ENCODE measurements at regions not wholly inside any gene's neighbourhood (a gene's known extent, or its start where the extent isn't known, plus 50 kb on each side); places are given as distances from the start of the nearest gene placed in this dataset.
"Not testable (repeated sequence)": the region's sequence is repeated elsewhere in the genome, so short reads cannot be mapped to it uniquely, and the experiment has no call there.

DNA sequence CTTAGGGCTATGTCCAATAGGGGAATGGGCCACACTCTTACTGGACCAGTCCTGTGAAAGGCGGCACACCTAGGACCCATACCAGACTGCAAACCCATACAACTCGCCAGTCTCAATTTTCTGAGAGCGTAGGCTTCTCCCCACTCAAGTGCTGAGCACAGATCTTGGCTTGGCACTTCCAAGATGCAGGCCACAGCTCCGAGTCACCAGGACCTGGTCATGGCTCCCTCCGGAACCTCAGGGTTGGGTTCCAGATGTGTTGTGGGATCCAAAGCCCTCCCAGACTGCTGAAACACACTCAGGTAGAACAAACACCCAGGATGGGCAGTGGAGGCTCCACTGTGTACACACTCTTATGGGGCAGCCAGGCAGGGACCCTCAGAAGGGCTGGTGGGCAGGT lies 103.3 kb downstream of the TMEM144 start:
- DNase-seq = no peak

DNA sequence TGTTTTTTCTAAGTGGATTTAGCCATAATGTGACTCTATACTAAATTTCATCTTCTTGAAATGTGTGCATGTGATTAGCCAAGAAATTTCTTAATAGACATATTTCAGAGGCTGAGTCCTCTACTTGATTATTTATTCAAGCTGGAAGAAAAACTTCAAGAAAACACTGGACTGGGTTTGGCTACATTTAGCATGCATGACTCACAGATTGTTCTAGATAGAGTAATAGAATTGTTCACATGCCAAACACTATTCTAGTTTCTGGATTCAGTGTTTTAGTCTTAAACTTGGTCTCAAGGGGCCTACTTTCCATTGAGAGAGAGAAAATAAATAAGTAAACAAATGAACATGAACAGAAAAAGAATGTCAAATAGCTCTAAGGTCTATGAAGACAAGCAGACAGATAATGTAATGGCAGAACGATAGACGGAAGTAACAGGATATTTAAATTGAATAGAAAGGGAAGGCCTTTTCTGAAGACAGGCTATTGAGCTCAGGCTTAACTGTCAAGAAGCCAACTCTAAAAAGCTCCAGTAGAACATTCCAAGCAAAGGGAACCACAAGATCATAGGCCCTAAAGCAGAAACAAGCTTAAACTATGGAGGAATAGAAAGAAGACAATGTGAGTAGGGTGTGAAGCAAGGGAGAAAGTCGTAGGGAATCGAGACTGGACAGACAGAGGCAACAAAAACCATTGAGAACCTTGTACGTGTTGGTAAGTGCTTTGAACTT lies 104.6 kb downstream of the TMEM144 start:
- peak in 1 of 2 experiments; percentile 0 for DNase-seq

DNA sequence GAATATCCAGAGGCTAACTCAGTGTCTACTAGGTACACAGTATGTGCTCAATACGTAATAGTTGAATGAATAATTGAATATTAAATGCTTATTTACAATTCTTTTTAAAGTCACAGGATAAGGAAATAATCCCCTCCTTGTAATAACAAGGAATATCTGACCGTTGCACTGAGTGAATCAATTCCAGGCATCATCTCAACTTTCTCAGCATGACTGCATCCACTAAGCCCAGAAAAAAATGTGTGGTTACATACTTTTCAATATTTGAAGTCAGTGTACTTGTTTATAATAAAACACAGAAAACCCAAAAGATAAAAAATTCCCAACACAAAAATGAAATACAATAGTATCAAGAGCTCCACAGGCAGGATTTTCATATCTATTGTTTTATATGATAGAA lies 105.4 kb downstream of the TMEM144 start:
- no peak for DNase-seq

DNA sequence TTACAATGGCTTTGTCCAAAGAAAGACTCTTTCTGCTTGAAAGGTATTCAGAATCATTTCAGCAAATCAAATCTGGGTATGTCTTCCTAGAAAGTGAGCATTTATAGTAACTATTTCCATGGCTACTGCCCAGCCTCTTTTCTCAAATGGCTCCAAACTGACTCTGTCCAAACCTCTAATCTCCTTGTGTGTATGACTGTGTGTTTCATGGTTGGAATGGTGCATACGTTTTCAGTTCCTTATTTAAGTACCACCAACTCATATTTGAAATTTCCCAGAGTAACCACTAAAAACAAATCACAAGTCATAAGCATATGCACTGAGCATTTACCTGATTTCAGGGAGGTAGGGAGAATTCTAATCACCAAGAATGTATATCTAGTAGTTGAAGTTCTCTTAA lies 106.0 kb downstream of the TMEM144 start:
- DNase-seq = no peak

DNA sequence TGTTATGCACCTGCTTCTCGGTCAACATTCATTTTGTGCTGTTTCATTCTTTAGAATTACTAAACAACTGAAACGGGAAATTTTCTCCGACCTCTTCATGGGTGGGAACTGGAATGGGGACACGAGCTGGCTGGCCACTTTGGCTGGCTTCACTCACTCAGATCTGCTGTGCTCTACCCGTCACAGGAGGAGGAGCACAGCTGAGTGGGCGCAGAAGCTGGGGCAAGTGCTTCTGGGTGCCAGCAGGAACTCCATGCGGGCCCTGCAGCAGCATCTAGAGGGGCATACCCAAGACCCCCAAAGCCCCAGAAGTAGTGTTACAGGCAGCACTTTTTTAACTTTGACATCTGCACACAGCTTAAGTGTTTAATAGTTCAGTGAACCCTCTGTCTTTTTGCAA lies 109.6 kb downstream of the TMEM144 start:
- no peak for DNase-seq

DNA sequence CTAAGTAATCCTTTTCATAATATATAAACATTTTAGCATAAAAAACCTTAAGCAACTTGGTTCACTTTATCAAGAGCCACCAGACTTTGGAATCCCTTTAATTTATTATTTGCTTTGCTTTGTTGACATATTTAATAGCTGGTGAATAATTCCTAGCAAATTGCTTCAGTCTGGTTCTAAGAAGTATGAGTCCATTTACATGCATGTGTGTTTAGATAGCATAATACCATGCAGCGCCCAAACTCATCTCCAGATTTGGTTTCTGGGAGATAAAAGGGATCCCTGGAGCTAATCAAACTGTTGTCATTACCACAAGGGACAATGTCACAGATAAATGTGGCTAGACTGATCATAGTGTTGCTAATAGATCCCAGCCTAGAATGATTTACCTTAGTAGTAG lies 111.8 kb downstream of the TMEM144 start:
- no peak for DNase-seq

DNA sequence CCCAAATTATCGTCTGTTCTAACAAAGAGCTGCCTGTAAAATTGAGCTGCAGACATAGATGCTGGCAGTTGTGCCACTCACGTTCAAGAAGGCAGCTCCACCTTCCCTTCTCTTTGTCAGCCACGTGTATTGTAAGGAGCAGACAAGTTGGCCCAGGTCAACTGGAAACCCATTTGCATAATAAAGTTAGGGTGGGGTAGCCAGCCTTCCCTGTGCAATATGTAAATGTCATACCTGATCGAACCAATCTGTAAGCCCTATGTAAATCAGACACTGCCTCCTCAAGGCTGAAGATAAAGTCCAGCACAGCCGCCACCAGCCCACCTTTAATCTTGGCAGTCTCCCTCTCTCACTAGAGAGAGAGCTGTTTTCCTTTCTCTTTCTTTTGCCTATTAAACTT lies 117.2 kb downstream of the TMEM144 start:
- DNase-seq = no peak

DNA sequence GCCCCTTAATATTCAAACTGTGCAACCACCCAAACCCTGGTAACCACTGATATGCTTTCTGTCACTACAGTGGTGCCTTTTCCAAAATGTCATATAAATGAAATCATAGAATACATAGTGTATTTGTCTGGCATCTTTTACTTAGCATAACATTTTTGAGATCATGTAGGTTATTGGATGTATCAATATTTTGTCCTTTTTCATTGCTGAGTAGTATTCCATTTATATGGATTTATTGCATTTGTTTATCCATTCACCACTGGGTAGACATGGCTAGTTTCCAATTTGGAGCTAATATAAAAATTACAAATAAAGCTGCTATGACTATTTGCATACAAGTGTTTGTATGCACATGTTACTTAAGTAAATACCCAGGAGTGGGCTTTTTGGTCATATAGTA lies 121.6 kb downstream of the TMEM144 start:
- DNase-seq = no peak

DNA sequence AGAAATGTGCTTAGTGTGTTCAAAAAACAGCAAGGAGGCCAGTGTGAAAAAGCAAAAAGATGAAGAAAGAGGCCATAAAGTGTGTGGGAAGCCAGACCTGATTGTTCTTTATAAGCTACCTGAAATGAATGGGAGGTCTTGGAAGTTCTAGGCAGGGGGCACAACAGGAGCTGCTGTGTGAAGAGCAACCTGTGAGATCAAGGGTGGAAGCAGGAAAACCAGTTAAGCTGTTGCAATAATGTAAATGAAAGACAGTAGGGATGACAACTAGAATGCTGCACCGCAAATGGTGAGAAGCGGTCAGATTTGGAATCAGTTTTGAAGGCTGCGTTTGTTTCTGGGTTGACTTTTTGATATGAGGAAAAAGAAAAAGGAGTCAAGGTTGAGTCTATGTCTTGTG lies 123.5 kb downstream of the TMEM144 start:
- DNase-seq = no peak

DNA sequence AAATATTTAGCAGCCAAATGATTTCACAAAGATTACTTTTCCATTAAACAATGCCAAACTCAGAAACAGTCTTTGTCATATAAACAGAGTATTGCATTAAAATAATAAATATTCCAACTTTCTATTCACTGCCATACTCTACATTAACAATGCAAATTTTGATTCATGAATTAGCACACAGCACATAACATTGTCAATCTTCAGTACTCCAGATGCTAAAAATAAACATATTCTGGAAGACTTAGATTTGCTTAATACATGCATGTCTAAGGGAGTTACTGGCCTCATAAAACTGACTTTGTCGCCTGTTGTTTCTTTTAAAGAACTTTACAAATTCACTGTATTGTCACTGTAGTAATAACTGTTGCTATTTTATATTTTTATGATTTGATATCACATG lies 131.6 kb downstream of the TMEM144 start:
- no peak for DNase-seq

DNA sequence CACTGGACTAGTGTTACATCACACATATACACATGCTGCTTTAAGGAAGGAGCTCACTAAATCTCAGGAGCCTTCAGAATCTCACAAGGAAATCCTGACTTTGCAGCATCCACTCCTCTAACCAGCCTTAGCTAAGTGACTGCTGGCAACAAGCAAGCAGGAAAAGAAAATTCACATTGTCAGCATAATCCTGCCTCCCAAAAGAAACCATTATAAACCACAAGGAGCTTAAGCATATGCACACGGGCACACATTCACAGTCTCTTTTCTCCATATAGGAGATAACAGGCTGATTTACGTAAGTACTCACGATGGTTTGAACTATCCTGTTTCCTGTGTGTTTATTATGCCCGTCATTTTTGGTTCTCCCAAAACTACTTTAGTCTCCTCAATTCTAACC lies 136.3 kb downstream of the TMEM144 start:
- DNase-seq = no peak

DNA sequence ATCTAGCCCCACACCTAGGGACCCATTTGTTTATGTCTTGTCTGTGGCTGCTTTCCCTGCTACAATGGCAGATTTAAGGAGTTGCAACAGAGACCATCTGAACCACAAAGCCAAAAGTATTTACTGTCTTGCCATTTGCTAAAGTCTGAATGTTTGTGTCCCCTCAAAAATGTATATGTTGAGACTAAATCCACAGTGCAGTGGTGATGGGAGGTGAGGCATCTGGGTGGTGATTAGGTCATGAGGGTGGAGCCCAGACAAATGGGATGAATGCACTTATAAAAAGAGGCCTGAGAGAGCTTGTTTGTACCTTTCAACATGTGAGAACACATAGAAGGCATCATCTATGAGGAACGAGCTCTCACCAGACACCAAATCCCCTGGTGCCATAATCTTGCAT lies 137.3 kb downstream of the TMEM144 start:
- no peak for DNase-seq

DNA sequence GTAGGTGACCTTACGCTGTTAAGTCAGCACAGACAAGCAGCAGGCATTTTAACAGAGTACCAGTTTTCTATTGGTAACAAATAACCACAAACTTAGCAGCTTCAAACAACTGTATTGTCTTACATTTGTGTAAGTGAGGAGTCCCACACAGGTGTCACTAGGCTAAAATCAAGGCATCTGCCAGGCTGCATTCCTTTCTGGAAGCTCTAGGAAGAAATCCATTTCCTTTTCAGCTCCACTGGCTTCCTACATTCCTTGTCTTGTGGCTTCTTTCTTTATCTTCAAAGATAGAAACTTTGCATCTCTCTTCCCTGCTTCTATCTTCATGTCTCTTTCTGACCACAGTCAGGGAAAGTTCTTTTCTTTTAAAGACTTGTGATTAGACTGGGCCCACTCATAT lies 139.9 kb downstream of the TMEM144 start:
- DNase-seq = no peak

DNA sequence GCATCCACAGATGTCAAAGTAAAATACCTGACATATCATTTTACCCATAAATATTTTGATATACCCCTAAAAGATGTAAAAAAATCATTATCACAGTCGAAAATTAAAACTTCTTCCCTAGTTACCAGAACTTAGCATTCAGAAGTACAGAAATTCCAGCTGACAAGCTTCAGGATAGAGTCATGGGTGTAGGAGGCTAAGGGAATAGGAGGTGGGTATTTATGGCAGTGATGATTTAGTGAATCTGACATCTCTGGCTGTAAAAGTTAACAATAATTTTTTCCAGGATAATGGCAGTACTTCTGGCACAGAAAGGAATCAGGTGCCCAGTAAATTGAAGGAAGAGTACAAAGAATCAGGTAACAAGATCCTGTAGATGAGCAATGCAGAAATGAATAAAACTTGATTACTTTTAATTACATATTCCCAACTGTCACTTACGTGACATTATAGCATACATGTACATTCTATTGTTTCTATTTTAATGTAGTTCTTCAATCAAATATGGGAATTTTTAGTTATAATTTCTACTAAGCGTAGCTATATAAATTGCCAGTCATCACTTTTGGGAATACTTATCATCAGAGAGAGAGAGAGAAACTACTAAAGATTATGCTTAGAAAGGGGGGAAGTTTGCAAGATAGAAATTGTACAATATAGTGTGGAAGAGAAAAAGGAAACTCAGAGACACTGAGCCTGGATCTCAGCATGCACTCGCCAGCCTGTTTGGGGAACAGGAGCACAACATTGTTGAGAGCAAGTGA lies 143.4 kb downstream of the TMEM144 start:
- no peak for DNase-seq

DNA sequence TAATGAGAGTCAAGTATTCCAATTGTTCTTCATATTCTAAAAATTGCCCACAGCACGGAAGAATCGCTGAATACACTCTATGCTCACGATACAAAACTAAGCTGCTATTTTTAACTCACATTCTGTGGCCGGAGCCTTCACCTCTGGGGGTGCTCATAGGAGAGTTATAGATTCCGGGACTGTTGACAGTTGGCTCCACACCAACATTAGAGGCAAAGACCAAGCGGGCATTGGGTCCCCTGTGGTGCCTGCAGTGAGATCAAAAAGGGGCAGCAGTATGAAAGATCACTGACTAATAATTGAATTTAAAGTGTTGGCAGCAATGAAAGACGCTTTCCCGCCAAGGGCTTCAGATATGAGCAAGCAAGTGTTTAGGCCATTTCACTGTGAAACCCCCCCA lies 146.0 kb downstream of the TMEM144 start:
- no peak for DNase-seq

DNA sequence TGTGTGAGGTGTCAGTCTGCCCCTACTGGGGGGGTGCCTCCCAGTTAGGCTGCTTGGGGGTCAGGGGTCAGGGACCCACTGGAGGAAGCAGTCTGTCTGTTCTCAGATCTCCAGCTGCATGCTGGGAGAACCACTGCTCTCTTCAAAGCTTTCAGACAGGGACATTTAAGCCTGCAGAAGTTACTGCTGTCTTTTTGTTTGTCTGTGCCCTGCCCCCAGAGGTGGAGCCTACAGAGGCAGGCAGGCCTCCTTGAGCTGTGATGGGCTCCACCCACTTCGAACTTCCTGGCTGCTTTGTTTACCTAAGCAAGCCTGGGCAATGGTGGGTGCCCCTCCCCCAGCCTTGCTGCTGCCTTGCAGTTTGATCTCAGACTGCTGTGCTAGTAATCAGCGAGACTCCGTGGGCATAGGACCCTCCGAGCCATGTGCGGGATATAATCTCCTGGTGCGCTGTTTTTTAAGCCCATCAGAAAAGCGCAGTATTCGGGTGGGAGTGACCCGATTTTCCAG lies 153.7 kb upstream of the RXFP1 start:
- not testable (repeated sequence) for DNase-seq

DNA sequence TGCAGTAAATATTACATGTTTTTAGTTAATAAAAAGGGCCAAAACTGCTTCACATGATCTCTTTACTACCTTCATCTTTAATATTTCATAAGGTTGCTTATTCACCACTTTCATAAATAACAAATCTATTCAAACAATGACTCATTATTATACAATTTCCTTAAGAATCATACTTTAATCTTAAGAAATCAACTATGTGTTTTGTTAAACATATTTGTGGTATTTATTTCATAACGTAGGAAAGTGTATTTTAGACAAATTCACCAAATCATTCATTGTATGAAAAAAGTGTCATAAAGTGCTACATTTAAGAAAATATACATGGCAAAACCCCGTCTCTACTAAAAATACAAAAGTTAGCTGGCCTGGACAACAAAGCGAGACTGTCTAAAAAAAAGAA lies 150.5 kb upstream of the RXFP1 start:
- DNase-seq = no peak

DNA sequence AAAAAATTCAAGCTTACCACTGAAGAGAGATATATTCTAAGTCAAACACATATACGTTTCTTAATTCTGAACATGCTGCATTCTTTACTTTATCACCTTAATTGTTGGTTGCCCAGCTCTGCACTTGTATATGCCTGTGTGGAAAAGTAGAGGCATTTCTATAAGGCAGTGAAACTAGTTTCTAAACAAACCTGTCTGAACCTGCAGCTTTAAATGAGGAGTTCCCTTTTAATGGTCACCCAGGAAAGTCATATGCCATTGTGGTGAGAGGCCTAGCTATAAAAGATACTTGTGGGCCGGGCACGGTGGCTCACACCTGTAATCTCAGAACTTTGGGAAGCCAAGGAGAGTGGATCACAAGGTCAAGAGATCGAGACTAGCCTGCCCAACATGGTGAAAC lies 147.4 kb upstream of the RXFP1 start:
- no peak for DNase-seq

DNA sequence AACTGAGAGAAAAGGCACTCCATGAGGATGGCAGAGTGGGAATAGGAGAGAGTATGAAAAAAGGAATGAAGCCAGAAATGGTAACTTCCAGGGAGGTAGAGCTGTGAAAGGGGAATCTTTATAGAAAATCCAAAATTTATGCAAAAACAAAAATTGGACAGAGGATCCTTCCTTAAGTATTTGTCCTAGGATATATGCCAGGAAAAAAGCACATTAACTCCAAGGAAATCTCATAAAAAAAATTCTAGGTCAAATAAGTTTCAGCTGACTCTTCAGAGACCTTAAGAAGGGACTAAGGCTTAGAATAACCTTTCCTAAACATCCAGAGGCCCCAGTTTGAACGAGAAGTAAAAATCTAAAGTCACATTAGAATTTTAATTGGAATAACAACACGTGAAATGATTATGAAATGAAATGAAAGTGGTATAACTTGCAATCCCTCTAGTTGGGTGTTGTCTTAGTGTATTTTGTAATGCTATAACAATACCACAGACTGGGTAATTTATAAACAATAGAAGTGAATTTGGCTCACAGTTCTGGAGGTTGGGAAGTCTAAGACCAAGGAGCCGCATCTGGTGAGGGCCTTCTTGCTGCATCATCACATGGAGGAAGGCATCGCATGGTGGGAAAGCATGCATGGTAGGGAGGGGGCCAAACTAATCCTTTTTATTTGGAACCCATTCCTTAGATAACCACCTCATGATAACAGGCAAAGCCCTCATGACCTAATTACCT lies 145.4 kb upstream of the RXFP1 start:
- DNase-seq = no peak

DNA sequence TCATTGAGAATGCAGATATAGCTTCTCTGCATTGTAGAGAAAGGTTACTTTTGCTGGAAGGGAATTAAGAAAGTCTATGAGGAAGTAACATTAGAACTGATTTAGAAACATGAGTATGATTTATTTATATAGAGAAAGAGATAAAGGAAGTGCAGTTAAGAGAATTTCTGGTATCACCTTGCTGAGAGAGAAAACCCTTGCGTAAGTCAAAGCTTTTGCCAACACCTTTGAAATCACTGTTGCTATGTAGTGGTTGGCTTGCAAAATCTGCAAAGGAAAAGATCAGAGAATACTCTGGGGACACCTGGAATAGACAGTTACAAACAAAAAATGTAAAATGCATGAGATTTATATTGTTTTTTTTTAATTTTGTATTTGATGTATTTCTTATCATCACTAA lies 137.3 kb upstream of the RXFP1 start:
- no peak for DNase-seq

DNA sequence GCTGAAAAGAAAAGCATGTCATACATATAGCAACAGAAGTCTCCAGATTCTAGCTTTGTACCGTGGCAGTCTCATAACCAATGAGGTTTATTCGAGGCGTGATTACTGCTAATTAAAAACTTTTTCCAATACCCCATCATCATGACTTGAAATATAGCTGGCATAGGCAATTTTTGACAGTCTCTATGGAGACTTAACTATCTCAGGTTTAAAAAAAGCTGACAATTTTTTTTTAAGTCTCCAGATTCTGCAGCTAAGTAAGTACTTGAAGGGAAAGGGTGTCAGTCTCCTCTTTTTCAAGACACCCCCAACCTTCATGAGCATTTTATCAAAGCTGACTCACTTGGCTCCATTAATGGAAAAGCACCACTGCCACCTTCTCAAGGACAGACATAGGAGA lies 126.3 kb upstream of the RXFP1 start:
- DNase-seq = no peak

DNA sequence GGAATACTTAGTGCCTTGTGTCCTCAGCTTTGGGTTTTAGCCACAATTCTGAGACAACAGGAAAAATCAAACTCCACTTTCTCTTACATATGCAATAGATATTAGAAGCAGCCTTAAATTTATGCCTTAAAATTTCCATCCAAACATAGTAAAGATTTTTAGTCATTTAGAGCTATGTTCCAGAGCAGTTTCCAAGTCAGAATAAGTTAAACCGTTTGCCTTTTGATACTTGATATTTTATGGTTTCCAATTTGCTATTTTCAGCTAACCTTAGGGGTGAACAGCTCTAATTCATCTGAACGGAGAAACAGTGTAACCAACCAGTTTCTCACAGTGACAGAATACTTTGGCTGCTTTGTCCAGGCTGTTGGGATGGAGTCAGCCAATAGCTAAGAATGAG lies 125.8 kb upstream of the RXFP1 start:
- no peak for DNase-seq

DNA sequence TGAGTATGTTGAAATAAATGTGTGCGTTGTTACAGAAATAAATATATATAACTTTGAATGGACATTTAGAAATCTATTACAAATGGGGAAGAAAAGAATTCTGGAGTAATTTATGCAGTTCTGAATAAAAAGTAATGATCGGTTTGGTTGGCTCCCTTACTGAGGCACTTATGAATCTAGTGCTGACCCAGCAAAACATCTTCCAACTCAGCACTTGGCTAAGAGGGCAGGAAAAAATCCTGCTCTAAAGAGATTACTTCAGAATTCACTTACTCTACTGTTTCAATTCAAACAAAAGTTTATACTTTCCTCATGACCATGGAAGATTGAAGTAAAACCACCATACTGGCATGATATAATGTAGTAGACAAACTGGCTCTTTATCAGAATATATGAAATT lies 123.9 kb upstream of the RXFP1 start:
- no peak for DNase-seq

DNA sequence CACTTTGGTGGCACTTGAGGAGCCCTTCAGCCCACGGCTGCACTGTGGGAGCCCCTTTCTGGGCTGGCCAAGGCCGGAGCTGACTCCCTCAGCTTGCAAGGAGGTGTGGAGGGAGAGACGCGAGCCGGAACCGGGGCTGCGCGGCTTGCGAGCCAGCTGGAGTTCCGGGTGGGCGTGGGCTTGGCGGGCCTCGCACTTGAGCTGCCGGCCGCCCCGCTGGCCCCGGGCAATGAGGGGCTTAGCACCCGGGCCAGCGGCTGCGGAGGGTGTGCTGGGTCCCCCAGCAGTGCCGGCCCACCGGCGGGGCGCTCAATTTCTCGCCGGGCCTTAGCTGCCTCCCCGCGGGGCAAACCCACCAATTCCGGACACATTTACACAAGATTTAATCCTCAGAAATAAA lies 113.7 kb upstream of the RXFP1 start:
- DNase-seq = not testable (repeated sequence)
